MCF 10A (cell line): ENCODE measurements at regions not wholly inside any gene's neighbourhood (a gene's known extent, or its start where the extent isn't known, plus 50 kb on each side); places are given as distances from the start of the nearest gene placed in this dataset.

ENCODE experiments used
- BruUV-seq: library from RNA; stranded (reverse); fragments of 400-500 nt; replicated peaks from 2 replicates; lab custom pipeline; 2021; lab: Mats Ljungman, UMichigan
- CTCF ChIA-PET: fragments of 300-600 bp; sonication (Branson Sonifier 250); formaldehyde crosslinking; extraction: SDS; loops from one replicate; lab custom pipeline; 2021; ENCODE audit warnings: antibody characterized with exemption, inconsistent platforms; lab: Yijun Ruan, JAX
- POLR2A ChIA-PET: fragments of 300-600, 350-650 bp; sonication (Branson Sonifier 250); formaldehyde crosslinking; extraction: SDS; loops from one replicate; lab custom pipeline; 2020; ENCODE audit warnings: antibody characterized with exemption, inconsistent platforms; lab: Yijun Ruan, JAX
- DNase-seq: peaks from one replicate; pipeline ENCODE4 v3.0.0-alpha.2; 2018; ENCODE audit not compliant: unreplicated experiment
- H3K27ac Mint-ChIP-seq: one replicate; pipeline ENCODE4 v1.8.0; 2022; ENCODE audit warnings: mild to moderate bottlenecking, low read depth, mixed read lengths; ENCODE audit not compliant: unreplicated experiment
- H3K27me3 Mint-ChIP-seq: one replicate; pipeline ENCODE4 v1.8.0; 2022; ENCODE audit warnings: mixed read lengths; ENCODE audit not compliant: insufficient read depth, unreplicated experiment
- H3K36me3 Mint-ChIP-seq: one replicate; pipeline ENCODE4 v1.8.0; 2022; ENCODE audit warnings: mild to moderate bottlenecking, moderate library complexity, mixed read lengths; ENCODE audit not compliant: insufficient read depth, unreplicated experiment
- H3K4me1 Mint-ChIP-seq: one replicate; pipeline ENCODE4 v1.8.0; 2022; ENCODE audit warnings: mixed read lengths; ENCODE audit not compliant: insufficient read depth, unreplicated experiment
- H3K4me3 Mint-ChIP-seq: one replicate; pipeline ENCODE4 v1.8.0; 2022; ENCODE audit warnings: mild to moderate bottlenecking, moderate library complexity, mixed read lengths; ENCODE audit not compliant: unreplicated experiment
- H3K9me3 Mint-ChIP-seq: one replicate; pipeline ENCODE4 v1.8.0; 2022; ENCODE audit warnings: mixed read lengths; ENCODE audit not compliant: unreplicated experiment
- intact Hi-C: fragments of 100-400 bp; cut with micrococcal nuclease; formaldehyde crosslinking; loops from 2 replicates; pipeline ENCODE4 v1.14.1; 2022
- TF ChIP-seq, protein P1 (sequence below): fragments of 200-600 bp; IDR thresholded peaks from one replicate; pipeline ENCODE4 v1.8.0; 2022; ENCODE audit warnings: antibody characterized with exemption, mild to moderate bottlenecking; ENCODE audit not compliant: unreplicated experiment

DNA sequence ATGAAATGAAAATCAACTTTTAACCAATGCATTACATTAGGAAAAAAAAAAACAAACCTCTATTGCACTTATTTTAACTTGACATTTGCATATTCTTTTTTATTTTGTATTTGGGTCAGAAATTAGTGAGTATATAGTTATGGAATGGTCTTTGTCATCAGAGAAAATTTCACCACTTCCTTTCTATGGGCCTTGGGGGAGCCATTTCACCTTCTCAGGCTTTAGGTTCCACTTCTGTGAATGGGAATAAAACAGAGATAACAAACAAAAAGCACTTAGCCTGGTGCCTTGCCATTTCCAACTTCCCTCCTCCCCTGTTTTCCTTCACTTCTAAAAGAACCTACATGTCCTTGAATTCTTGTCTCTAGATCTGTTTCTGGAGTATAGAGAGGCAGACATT, 168.0 kb upstream of the STT3B start:
- POLR2A ChIA-PET, result interaction anchor here (0.6 kb wide), 2 partner anchors 16 to 435 kb away, joined by 3 read pairs; no protein-coding TSS in a partner anchor
- TF ChIP-seq, protein P1, sequence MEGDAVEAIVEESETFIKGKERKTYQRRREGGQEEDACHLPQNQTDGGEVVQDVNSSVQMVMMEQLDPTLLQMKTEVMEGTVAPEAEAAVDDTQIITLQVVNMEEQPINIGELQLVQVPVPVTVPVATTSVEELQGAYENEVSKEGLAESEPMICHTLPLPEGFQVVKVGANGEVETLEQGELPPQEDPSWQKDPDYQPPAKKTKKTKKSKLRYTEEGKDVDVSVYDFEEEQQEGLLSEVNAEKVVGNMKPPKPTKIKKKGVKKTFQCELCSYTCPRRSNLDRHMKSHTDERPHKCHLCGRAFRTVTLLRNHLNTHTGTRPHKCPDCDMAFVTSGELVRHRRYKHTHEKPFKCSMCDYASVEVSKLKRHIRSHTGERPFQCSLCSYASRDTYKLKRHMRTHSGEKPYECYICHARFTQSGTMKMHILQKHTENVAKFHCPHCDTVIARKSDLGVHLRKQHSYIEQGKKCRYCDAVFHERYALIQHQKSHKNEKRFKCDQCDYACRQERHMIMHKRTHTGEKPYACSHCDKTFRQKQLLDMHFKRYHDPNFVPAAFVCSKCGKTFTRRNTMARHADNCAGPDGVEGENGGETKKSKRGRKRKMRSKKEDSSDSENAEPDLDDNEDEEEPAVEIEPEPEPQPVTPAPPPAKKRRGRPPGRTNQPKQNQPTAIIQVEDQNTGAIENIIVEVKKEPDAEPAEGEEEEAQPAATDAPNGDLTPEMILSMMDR, result no peak
- no peaks in the 10 kb centered on the region for H3K36me3 Mint-ChIP-seq
- no peaks in the 10 kb centered on the region for H3K9me3 Mint-ChIP-seq
- no peaks in the 10 kb centered on the region for H3K27me3 Mint-ChIP-seq
- intact Hi-C loops, result no loop called here
- peaks cover 6% of the 10 kb centered on the region for H3K4me1 Mint-ChIP-seq
- no TSS peak for BruUV-seq
- H3K27ac Mint-ChIP-seq, result no peak overlapping the region
- no peak for DNase-seq
- CTCF ChIA-PET, result interaction anchor here (0.6 to 1.3 kb wide), 2 partner anchors 35 to 119 kb away, joined by 3 read pairs; no protein-coding TSS in a partner anchor
- no peak overlapping the region for H3K4me3 Mint-ChIP-seq

DNA sequence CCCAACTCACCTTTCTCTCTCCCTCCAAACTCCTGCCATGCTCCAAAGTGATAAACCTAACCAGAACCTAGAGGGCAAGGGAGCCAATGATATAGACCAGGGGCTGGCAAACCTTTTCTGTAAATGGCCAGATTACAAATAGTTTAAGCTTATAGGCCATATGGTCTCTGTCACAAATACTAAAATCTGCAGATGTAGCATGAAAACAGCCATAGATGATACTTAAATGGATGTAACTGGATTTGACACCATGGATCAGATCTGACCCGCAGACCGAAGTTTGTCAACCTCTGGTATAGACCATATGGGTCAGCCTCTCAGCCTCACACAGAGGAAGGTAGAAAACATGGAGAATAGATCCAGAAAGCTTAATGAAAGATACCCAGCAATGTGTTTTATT, 165.2 kb upstream of the STT3B start:
- intact Hi-C loops, result no loop called here
- Mint-ChIP-seq H3K27ac (no peak overlapping the region), H3K4me3 (no peak overlapping the region), H3K9me3 (no peaks in the 10 kb centered on the region), H3K36me3 (no peaks in the 10 kb centered on the region), H3K4me1 (peaks cover 6% of the 10 kb centered on the region), H3K27me3 (no peaks in the 10 kb centered on the region)
- no peak for DNase-seq
- POLR2A ChIA-PET, result interaction anchor here (0.7 kb wide), 1 partner anchor 9 kb away, joined by 3 read pairs; no protein-coding TSS in a partner anchor
- CTCF ChIA-PET, result interaction anchor here (1.4 to 1.5 kb wide), 2 partner anchors 10 to 81 kb away, joined by 3 read pairs; no protein-coding TSS in a partner anchor
- BruUV-seq, result no TSS peak
- TF ChIP-seq, protein P1, result no peak

DNA sequence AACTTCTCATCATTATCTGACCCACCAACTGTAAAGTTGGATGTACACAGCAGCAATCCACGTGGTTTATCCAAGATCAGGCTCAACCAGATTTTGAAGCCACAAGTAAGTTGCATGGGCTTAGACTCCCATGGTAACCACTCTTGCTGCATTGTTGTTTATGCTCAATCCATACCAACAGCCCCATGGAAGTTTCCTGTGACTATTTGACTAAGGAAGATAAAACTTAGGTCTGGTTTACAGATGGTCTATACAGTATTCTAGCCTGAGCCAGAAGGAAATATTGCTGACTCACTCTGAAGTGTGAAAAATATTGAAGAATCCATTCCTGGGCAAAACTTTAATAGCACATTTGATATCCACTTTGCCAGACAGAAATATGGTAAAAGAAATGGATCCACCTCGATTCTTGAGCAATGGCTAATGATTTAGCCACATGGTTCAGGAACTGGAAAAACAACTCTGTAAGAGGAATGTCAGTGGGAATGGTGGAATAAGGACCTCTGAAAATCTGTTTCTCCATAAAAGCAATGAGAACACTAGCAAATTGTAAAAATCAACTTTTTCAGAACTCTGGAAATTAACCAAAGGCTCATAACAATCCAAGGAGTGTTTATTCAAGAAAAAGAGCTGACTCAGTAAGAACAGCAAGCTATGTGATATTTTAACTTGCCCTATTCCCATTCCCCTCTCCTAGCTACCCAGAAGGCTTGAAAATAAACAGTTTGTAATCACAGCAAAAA, 162.9 kb upstream of the STT3B start:
- no peaks in the 10 kb centered on the region for H3K9me3 Mint-ChIP-seq
- H3K27ac Mint-ChIP-seq, result no peak overlapping the region
- H3K36me3 Mint-ChIP-seq, result no peaks in the 10 kb centered on the region
- H3K27me3 Mint-ChIP-seq, result no peaks in the 10 kb centered on the region
- BruUV-seq, result no TSS peak
- CTCF ChIA-PET, result no interaction called here
- POLR2A ChIA-PET, result no interaction called here
- intact Hi-C loops, result no loop called here
- TF ChIP-seq, protein P1, result no peak
- no peak overlapping the region for H3K4me3 Mint-ChIP-seq
- DNase-seq, result no peak
- H3K4me1 Mint-ChIP-seq, result no peaks in the 10 kb centered on the region

- Mint-ChIP-seq H3K36me3 (no peaks in the 10 kb centered on the region), H3K27me3 (no peaks in the 10 kb centered on the region), H3K4me3 (no peak overlapping the region), H3K4me1 (no peaks in the 10 kb centered on the region), H3K9me3 (no peaks in the 10 kb centered on the region), H3K27ac (no peak overlapping the region)
- CTCF ChIA-PET, result no interaction called here
- BruUV-seq, result no TSS peak
- POLR2A ChIA-PET, result interaction anchor here (0.6 kb wide), 1 partner anchor 196 kb away, joined by 3 read pairs; no protein-coding TSS in a partner anchor
- no peak for DNase-seq
- TF ChIP-seq, protein P1, result no peak
- intact Hi-C loops, result no loop called here
Observed at GRCh38 chr3:31370380-31370666, 162.4 kb upstream of the STT3B start.
